DOHH2 (cell line): ENCODE measurements at regions not wholly inside any gene's neighbourhood (a gene's known extent, or its start where the extent isn't known, plus 50 kb on each side); places are given as distances from the start of the nearest gene placed in this dataset.

Source experiments
- H3F3A ChIP-seq: fragments of 200-600 bp; sonication (generic), shearing (Covaris generic); 2 replicates; pipeline ENCODE4 v1.6.0; 2016; ENCODE audit warnings: antibody characterized with exemption, mild to moderate bottlenecking; ENCODE audit not compliant: control insufficient read depth, insufficient read depth
- H3K27ac ChIP-seq: fragments of 200-600 bp; sonication (generic); 2 replicates; pipeline ENCODE4 v1.5.1; 2014; ENCODE audit warnings: low read depth, mild to moderate bottlenecking, low read length, moderate library complexity
- H3K27me3 ChIP-seq: fragments of 200-600 bp; sonication (generic); 2 replicates; pipeline ENCODE4 v1.6.1; 2014; ENCODE audit warnings: mild to moderate bottlenecking, low read length, mixed read lengths; ENCODE audit not compliant: control insufficient read depth
- H3K36me3 ChIP-seq: fragments of 200-600 bp; sonication (generic); 2 replicates; pipeline ENCODE4 v1.6.1; 2014; ENCODE audit warnings: mild to moderate bottlenecking, low read length, moderate library complexity, mixed read lengths; ENCODE audit not compliant: control insufficient read depth
- H3K4me1 ChIP-seq: fragments of 200-600 bp; sonication (generic); 2 replicates; pipeline ENCODE4 v1.6.1; 2014; ENCODE audit warnings: mild to moderate bottlenecking, low read length, mixed read lengths; ENCODE audit not compliant: control insufficient read depth
- H3K4me2 ChIP-seq: fragments of 200-600 bp; sonication (generic); 2 replicates; pipeline ENCODE4 v1.6.0; 2014; ENCODE audit warnings: mild to moderate bottlenecking, low read length, moderate library complexity
- H3K4me3 ChIP-seq: fragments of 200-600 bp; sonication (generic); 2 replicates; pipeline ENCODE4 v1.5.1; 2014; ENCODE audit warnings: mild to moderate bottlenecking, low read length, mixed read lengths
- H3K79me2 ChIP-seq: fragments of 200-600 bp; sonication (generic); 2 replicates; pipeline ENCODE4 v1.6.1; 2014; ENCODE audit warnings: mild to moderate bottlenecking, low read length, mixed read lengths; ENCODE audit not compliant: control insufficient read depth
- H3K9me2 ChIP-seq: fragments of 200-600 bp; sonication (generic); replicated peaks from 2 replicates; pipeline ENCODE4 v1.6.1; 2014; ENCODE audit warnings: mild to moderate bottlenecking, low read length, mixed read lengths; ENCODE audit not compliant: control insufficient read depth
- H3K9me3 ChIP-seq: fragments of 200-600 bp; sonication (generic); 2 replicates; pipeline ENCODE4 v1.6.1; 2014; ENCODE audit warnings: antibody characterized with exemption, low read length, mixed read lengths; ENCODE audit not compliant: control insufficient read depth, insufficient read depth
- H4K20me1 ChIP-seq: fragments of 200-600 bp; sonication (generic); 2 replicates; pipeline ENCODE4 v1.6.0; 2014; ENCODE audit warnings: low read depth, mild to moderate bottlenecking, antibody characterized with exemption, low read length, moderate library complexity; ENCODE audit not compliant: control insufficient read depth, insufficient read depth
- EZH2phosphoT487 ChIP-seq: fragments of 200-600 bp; sonication (generic); IDR thresholded peaks from 2 replicates; pipeline ENCODE4 v1.6.1; 2017; ENCODE audit warnings: borderline replicate concordance, mild to moderate bottlenecking, antibody characterized with exemption, low read length, moderate library complexity, mixed read lengths
- TF ChIP-seq, protein P1 (sequence below): fragments of 200-600 bp; sonication (generic); IDR thresholded peaks from one replicate; pipeline ENCODE4 v1.5.1; 2014; ENCODE audit warnings: antibody characterized with exemption, mild to moderate bottlenecking, low read depth, low read length; ENCODE audit not compliant: poor library complexity, severe bottlenecking

DNA sequence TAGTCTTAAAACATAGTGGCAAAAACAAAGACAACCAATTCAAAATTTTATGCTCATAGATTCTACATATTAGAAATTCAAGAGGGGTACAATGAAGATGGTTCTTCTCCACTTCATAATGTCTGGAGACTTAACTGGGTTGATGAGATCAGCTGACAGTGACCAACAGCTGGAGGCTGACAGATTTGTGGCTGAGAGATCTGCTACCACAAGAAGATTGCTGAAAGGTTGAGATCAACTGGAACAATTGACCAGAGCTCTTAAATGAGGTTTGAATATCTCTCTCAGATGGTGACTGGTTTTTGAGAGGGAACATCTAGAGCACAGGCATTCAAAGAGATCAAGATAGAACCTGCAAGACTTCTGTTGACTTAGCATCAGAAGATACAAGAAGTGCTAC, 254.1 kb upstream of the ARPP21 start:
- Histone ChIP-seq H3K9me3 (no peaks in the 10 kb centered on the region), H3K27ac (no peak overlapping the region), H3F3A (no peaks in the 10 kb centered on the region), H3K4me1 (no peaks in the 10 kb centered on the region), H4K20me1 (no peaks in the 10 kb centered on the region), H3K4me3 (no peak overlapping the region), H3K4me2 (no peak overlapping the region), H3K79me2 (no peaks in the 10 kb centered on the region), H3K27me3 (no peaks in the 10 kb centered on the region), H3K9me2 (no peaks in the 10 kb centered on the region), H3K36me3 (no peaks in the 10 kb centered on the region)
- no peak for TF ChIP-seq EZH2phosphoT487
- TF ChIP-seq, protein P1, sequence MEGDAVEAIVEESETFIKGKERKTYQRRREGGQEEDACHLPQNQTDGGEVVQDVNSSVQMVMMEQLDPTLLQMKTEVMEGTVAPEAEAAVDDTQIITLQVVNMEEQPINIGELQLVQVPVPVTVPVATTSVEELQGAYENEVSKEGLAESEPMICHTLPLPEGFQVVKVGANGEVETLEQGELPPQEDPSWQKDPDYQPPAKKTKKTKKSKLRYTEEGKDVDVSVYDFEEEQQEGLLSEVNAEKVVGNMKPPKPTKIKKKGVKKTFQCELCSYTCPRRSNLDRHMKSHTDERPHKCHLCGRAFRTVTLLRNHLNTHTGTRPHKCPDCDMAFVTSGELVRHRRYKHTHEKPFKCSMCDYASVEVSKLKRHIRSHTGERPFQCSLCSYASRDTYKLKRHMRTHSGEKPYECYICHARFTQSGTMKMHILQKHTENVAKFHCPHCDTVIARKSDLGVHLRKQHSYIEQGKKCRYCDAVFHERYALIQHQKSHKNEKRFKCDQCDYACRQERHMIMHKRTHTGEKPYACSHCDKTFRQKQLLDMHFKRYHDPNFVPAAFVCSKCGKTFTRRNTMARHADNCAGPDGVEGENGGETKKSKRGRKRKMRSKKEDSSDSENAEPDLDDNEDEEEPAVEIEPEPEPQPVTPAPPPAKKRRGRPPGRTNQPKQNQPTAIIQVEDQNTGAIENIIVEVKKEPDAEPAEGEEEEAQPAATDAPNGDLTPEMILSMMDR, result no peak

DNA sequence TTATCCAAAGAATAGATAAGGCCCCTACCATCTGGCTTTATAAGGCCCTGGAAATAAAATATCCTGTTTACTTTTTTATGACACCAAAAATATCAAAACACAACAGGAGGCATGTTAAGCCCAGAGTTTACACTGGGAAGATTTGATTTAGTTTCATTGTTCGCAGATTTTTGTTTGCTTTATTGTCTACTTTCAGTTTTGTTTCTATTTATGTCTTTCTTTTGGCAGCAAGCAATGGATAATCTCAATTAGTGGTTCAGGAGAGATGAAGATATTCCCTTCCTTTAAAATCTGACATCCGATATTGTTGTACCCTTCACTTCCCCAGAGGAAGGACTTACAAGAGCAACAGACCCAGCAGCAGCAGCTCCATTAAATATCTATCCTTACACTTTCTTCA, 249.4 kb upstream of the ARPP21 start:
- no peaks in the 10 kb centered on the region for H3F3A ChIP-seq
- H3K4me1 ChIP-seq, result no peaks in the 10 kb centered on the region
- no peak overlapping the region for H3K4me3 ChIP-seq
- H3K36me3 ChIP-seq, result no peaks in the 10 kb centered on the region
- H3K27ac ChIP-seq, result no peak overlapping the region
- H3K27me3 ChIP-seq, result no peaks in the 10 kb centered on the region
- no peak overlapping the region for H3K4me2 ChIP-seq
- H3K9me2 ChIP-seq, result no peaks in the 10 kb centered on the region
- peaks cover 6% of the 10 kb centered on the region; the same call in 1 of the 2 replicates for H3K9me3 ChIP-seq
- no peaks in the 10 kb centered on the region for H4K20me1 ChIP-seq
- H3K79me2 ChIP-seq, result no peaks in the 10 kb centered on the region
- TF ChIP-seq, protein P1, result no peak
- no peak for TF ChIP-seq EZH2phosphoT487

DNA sequence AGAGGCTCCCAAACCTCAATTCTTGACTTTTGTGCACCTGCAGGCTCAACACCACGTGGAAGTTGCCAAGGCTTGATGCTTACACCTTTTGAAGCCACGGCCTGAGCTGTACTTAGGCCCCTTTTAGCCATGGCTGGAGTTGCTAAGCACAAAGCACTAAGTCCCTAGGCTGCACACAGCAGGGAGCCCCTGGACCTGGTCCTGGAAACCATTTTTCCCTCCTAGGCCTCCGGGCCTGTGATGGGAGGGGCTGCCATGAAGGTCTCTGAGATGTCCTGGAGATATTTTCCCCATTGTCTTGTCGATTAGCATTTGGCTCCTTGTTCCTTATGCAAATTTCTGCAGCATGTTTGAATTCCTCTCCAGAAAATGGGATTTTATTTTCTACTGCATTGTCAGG, 247.1 kb upstream of the ARPP21 start:
- H3K36me3 ChIP-seq, result no peaks in the 10 kb centered on the region
- no peaks in the 10 kb centered on the region for H4K20me1 ChIP-seq
- TF ChIP-seq EZH2phosphoT487, result no peak
- TF ChIP-seq, protein P1, result no peak
- no peaks in the 10 kb centered on the region for H3K4me1 ChIP-seq
- no peaks in the 10 kb centered on the region for H3K27me3 ChIP-seq
- peaks cover 6% of the 10 kb centered on the region; the same call in 1 of the 2 replicates for H3K9me3 ChIP-seq
- no peak overlapping the region for H3K4me3 ChIP-seq
- H3K79me2 ChIP-seq, result no peaks in the 10 kb centered on the region
- no peaks in the 10 kb centered on the region for H3K9me2 ChIP-seq
- H3K4me2 ChIP-seq, result no peak overlapping the region
- no peaks in the 10 kb centered on the region for H3F3A ChIP-seq
- H3K27ac ChIP-seq, result no peak overlapping the region
